Panc1 (cell line): ENCODE measurements at regions not wholly inside any gene's neighbourhood (a gene's known extent, or its start where the extent isn't known, plus 50 kb on each side); places are given as distances from the start of the nearest gene placed in this dataset.

Experiments used
- ATAC-seq: fragments of 200-7000 bp; cut with Tn5 transposase; 2 replicates; pipeline ENCODE4 v1.9.1; 2020; ENCODE audit warnings: mild to moderate bottlenecking, moderate library complexity
- BruUV-seq: library from RNA; stranded (reverse); fragments of 400-500 nt; replicated peaks from 2 replicates; lab custom pipeline; 2021; lab: Mats Ljungman, UMichigan
- CTCF ChIA-PET: fragments of 300-600 bp; sonication (Branson Sonifier 250); formaldehyde crosslinking; loops from one replicate; lab custom pipeline; 2022; ENCODE audit warnings: antibody characterized with exemption; lab: Charles Lee
- POLR2A ChIA-PET: fragments of 300-600 bp; sonication (Branson Sonifier 250); formaldehyde crosslinking; loops from one replicate; lab custom pipeline; 2022; ENCODE audit warnings: antibody characterized with exemption; lab: Charles Lee
- DNase-seq: peaks from one replicate; pipeline ENCODE4 v3.0.0-alpha.2; 2010; ENCODE audit warnings: low read depth, low spot score
- H3K27ac ChIP-seq: 2 replicates; pipeline ENCODE4 v1.5.1; 2011; ENCODE audit warnings: mild to moderate bottlenecking, low read length, inconsistent platforms
- H3K27me3 ChIP-seq: fragments of 200-500 bp; sonication (Bioruptor generic); 2 replicates; pipeline ENCODE4 v1.6.0; 2014; ENCODE audit warnings: low read length, inconsistent platforms; ENCODE audit not compliant: control insufficient read depth, insufficient read depth
- H3K36me3 ChIP-seq: fragments of 200-500 bp; sonication (Bioruptor generic); 2 replicates; pipeline ENCODE4 v1.5.1; 2014; ENCODE audit warnings: inconsistent platforms, mild to moderate bottlenecking, low read length, moderate library complexity; ENCODE audit not compliant: control insufficient read depth, insufficient read depth
- H3K4me1 ChIP-seq: 2 replicates; pipeline ENCODE4 v1.5.1; 2011; ENCODE audit warnings: inconsistent platforms, mild to moderate bottlenecking, low read length, moderate library complexity; ENCODE audit not compliant: control insufficient read depth, insufficient read depth
- H3K4me3 ChIP-seq, 2 experiments: 2 replicates each; pipeline ENCODE4 v1.5.1; 2011 to 2012; ENCODE audit warnings: low read depth in 2 of 2, low read length in 2 of 2, mild to moderate bottlenecking in 2 of 2, inconsistent platforms in 1 of 2, moderate library complexity in 1 of 2
- H3K9me3 ChIP-seq: fragments of 200-500 bp; sonication (Bioruptor generic); 2 replicates; pipeline ENCODE4 v1.5.1; 2014; ENCODE audit warnings: low read depth, mild to moderate bottlenecking, inconsistent platforms, low read length, moderate library complexity; ENCODE audit not compliant: control insufficient read depth, insufficient read depth
- CTCF ChIP-seq: fragments of 450-650 bp; IDR thresholded peaks from 2 replicates; pipeline ENCODE4 v1.5.1; 2017; ENCODE audit warnings: mild to moderate bottlenecking
- POLR2AphosphoS5 ChIP-seq: IDR thresholded peaks from 2 replicates; pipeline ENCODE4 v1.6.1; 2012; ENCODE audit warnings: mild to moderate bottlenecking, low read depth, low read length, moderate library complexity
- SIN3A ChIP-seq: IDR thresholded peaks from 2 replicates; pipeline ENCODE4 v1.6.1; 2012; ENCODE audit warnings: low read depth, mild to moderate bottlenecking, low read length, moderate library complexity, borderline replicate concordance; ENCODE audit not compliant: insufficient read depth
- TCF7L2 ChIP-seq: IDR thresholded peaks from 2 replicates; pipeline ENCODE4 v1.6.1; 2011; ENCODE audit warnings: mild to moderate bottlenecking, low read depth, low read length, inconsistent platforms
- in situ Hi-C: cut with HindIII; loops from 2 replicates; pipeline ENCODE4 v1.10.0; 2016; ENCODE audit warnings: low sequenced_read_pairs, low pct_unique_long_range_greater_than_20kb
- intact Hi-C: fragments of 100-400 bp; cut with micrococcal nuclease; formaldehyde crosslinking; loops from one replicate; pipeline ENCODE4 v1.10.0; 2022; ENCODE audit not compliant: unreplicated experiment
- TF ChIP-seq, protein P1 (sequence below), 2 experiments: IDR thresholded peaks; 2 replicates each; pipeline ENCODE4 v1.6.1; 2011 to 2012; ENCODE audit warnings: low read depth in 2 of 2, control low read depth in 1 of 2, low read length in 1 of 2, mild to moderate bottlenecking in 1 of 2, moderate library complexity in 1 of 2; ENCODE audit not compliant: insufficient read depth in 1 of 2

DNA sequence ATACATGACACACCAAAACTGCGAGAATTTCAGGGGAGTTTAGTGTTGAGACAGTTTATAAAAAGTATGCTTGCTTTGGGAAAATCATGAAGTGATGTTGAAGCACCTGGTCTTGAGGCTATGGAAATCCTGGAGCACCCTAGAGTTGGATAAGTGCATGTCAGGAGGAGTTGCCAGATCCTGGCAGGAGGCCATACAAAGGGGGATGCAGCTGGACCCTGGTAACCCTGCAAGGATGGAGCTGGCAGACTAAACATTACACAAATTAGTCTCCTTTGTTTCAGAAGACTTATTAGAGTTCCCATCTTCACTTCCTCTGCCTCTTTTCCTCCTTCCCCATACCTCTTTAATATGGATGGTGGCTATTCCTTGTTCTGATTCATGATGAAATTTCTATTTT, 907.0 kb downstream of the BCL11B start:
- no TSS peak for BruUV-seq
- ChIA-PET CTCF (no interaction called here), POLR2A (no interaction called here)
- no peak overlapping the region for H3K27ac ChIP-seq
- no peak for TF ChIP-seq TCF7L2
- no peak for TF ChIP-seq CTCF
- TF ChIP-seq POLR2AphosphoS5: no peak
- TF ChIP-seq, protein P1, sequence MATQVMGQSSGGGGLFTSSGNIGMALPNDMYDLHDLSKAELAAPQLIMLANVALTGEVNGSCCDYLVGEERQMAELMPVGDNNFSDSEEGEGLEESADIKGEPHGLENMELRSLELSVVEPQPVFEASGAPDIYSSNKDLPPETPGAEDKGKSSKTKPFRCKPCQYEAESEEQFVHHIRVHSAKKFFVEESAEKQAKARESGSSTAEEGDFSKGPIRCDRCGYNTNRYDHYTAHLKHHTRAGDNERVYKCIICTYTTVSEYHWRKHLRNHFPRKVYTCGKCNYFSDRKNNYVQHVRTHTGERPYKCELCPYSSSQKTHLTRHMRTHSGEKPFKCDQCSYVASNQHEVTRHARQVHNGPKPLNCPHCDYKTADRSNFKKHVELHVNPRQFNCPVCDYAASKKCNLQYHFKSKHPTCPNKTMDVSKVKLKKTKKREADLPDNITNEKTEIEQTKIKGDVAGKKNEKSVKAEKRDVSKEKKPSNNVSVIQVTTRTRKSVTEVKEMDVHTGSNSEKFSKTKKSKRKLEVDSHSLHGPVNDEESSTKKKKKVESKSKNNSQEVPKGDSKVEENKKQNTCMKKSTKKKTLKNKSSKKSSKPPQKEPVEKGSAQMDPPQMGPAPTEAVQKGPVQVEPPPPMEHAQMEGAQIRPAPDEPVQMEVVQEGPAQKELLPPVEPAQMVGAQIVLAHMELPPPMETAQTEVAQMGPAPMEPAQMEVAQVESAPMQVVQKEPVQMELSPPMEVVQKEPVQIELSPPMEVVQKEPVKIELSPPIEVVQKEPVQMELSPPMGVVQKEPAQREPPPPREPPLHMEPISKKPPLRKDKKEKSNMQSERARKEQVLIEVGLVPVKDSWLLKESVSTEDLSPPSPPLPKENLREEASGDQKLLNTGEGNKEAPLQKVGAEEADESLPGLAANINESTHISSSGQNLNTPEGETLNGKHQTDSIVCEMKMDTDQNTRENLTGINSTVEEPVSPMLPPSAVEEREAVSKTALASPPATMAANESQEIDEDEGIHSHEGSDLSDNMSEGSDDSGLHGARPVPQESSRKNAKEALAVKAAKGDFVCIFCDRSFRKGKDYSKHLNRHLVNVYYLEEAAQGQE (IDR thresholded peaks at IDR 0.05; ENCODE audit: insufficient read depth in 1 of 2, low read depth in 2 of 2, low read length in 1 of 2): no peak
- no peak for TF ChIP-seq SIN3A
- DNase-seq (no peak), ATAC-seq (no peak)
- in situ Hi-C loops: no loop called here
- no peaks in the 10 kb centered on the region for H3K27me3 ChIP-seq
- H3K9me3 ChIP-seq: no peaks in the 10 kb centered on the region
- no peaks in the 10 kb centered on the region for H3K36me3 ChIP-seq
- no peaks in the 10 kb centered on the region for H3K4me1 ChIP-seq
- intact Hi-C loops: no loop called here
- no peak overlapping the region for H3K4me3 ChIP-seq

- intact Hi-C loops (no loop called here), in situ Hi-C loops (no loop called here)
- Histone ChIP-seq H3K4me1 (no peaks in the 10 kb centered on the region), H3K36me3 (no peaks in the 10 kb centered on the region), H3K27me3 (no peaks in the 10 kb centered on the region), H3K27ac (no peak overlapping the region), H3K4me3 (no peak overlapping the region), H3K9me3 (no peaks in the 10 kb centered on the region)
- ATAC-seq: no peak
- TF ChIP-seq TCF7L2 (no peak), POLR2AphosphoS5 (no peak), SIN3A (no peak), CTCF (no peak)
- TF ChIP-seq, protein P1 (IDR thresholded peaks at IDR 0.05; ENCODE audit: insufficient read depth in 1 of 2, low read depth in 2 of 2, low read length in 1 of 2): no peak
- ChIA-PET POLR2A (no interaction called here), CTCF (no interaction called here)
- BruUV-seq: no TSS peak
- no peak for DNase-seq
These were observed 905.6 kb downstream of the BCL11B start for GRCh38 chr14:98366429-98366828.
